Mammary epithelial cell (primary cell): ENCODE measurements at regions not wholly inside any gene's neighbourhood (a gene's known extent, or its start where the extent isn't known, plus 50 kb on each side); places are given as distances from the start of the nearest gene placed in this dataset.

ENCODE experiments used
- EZH2 ChIP-seq: IDR thresholded peaks from 2 replicates; pipeline ENCODE4 v1.6.1; 2012; ENCODE audit warnings: low read length, inconsistent platforms, borderline replicate concordance
- TF ChIP-seq, protein P1 (sequence below), 2 donors: IDR thresholded peaks in 1 of 2; conservative IDR thresholded peaks in 1 of 2; 2 replicates each; pipeline ENCODE4 v1.5.1; 2011 to 2012; ENCODE audit warnings: inconsistent platforms in 2 of 2, low read length in 2 of 2, mild to moderate bottlenecking in 2 of 2, control low read depth in 1 of 2, low read depth in 1 of 2; ENCODE audit not compliant: insufficient read depth in 1 of 2; ENCODE audit errors: extremely low read depth in 1 of 2

DNA sequence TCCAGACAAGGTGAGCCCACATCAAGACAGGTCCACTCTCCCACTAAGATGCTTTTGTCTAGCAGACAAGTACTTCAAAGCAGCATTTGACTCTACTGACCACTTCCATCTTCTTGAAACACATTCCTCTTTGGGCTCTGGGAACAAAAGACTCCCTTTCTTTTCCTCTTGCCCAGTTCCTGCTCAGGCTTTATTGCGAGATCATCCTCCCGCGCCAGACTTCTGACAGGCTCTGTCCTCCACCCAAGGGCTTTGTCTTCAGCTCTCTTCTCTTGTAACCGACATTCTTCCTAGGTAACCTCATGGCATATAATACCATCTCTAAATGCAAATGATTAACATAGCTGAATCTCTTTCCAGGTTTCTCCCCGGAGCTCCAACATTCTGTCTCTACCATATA, 85.8 kb downstream of the NUDT12 start:
- TF ChIP-seq, protein P1, sequence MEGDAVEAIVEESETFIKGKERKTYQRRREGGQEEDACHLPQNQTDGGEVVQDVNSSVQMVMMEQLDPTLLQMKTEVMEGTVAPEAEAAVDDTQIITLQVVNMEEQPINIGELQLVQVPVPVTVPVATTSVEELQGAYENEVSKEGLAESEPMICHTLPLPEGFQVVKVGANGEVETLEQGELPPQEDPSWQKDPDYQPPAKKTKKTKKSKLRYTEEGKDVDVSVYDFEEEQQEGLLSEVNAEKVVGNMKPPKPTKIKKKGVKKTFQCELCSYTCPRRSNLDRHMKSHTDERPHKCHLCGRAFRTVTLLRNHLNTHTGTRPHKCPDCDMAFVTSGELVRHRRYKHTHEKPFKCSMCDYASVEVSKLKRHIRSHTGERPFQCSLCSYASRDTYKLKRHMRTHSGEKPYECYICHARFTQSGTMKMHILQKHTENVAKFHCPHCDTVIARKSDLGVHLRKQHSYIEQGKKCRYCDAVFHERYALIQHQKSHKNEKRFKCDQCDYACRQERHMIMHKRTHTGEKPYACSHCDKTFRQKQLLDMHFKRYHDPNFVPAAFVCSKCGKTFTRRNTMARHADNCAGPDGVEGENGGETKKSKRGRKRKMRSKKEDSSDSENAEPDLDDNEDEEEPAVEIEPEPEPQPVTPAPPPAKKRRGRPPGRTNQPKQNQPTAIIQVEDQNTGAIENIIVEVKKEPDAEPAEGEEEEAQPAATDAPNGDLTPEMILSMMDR (conservative IDR thresholded peaks at IDR 0.05 in 1 of 2, IDR thresholded peaks at IDR 0.05 in 1 of 2; ENCODE audit: extremely low read depth in 1 of 2, insufficient read depth in 1 of 2, low read depth in 1 of 2, low read length in 2 of 2), result no peak
- TF ChIP-seq EZH2, result no peak
